Pons (tissue), 1 donor: ENCODE measurements at regions not wholly inside any gene's neighbourhood (a gene's known extent, or its start where the extent isn't known, plus 50 kb on each side); places are given as distances from the start of the nearest gene placed in this dataset.

Experiments
- DNase-seq: peaks from one replicate; pipeline ENCODE4 v3.0.0-alpha.2; 2016; ENCODE audit warnings: low spot score

DNA sequence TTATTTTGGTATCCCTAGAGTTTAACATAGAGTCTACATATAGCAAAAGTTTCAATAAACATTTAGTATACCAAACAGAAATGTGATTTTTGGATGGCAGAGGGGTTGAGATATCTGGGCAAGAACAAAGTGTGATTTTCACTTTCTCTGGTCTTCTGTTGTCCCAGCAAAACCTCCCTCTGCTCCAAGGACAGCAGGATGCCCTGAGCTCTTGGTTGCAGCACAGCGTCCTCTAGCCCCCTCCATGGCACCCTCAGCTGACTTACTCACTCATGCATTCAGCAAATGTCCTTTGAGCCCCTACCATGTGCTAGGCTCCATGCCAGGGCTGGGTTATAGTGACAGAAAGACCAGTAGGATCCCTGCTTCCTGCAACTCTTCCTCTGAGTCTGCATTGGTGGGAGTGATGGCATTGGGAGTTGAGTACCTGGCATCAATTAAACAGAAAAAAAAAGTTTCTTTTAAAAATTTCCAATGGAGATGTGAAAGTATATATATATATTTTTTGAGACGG is 104.8 kb upstream of the UBL3 start:
- no peak for DNase-seq

DNA sequence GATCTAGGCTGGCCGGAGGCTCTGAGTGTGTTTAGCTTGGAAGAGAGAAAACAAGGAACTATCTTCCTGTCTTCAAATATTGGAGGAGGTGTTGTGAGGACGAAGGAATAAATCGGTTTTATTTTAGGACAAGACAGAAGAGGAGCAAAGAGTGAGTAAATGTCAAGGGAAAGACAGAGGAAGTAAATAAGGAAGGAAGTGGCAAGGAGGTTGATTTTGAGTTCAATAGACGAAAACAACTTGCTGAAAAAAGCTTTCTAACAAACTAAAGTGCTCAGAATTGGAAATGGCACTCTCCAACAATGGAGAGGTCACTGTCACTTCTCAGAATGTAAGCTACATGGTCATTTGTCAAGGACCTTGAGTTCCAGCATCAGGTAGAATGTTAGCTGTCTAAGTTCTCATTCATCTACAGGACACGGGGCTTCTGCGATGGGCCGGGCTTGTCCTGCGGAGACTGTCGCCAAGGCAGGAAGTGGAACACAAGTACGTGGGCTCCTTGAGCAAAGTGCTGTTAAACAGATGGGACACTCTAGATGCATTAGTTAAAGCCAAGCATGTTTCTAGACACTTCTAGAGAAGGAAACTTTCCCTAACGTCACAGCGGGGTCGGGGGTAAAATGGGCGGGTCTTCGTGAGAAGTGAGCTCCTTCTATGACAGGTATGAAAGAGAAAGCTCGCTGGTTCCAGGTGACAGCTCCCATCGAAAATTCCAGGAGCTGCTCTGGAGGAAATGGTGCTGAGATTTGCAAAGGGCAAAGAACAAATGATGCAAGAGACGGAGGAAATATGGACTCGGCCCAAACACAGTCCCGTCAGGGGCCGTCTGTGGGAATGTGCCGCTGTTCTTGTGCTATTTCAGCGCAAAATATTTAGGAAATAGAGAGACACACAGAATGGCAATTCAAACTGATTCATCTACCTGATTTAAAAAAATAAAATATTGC is 103.9 kb upstream of the UBL3 start:
- no peak for DNase-seq

DNA sequence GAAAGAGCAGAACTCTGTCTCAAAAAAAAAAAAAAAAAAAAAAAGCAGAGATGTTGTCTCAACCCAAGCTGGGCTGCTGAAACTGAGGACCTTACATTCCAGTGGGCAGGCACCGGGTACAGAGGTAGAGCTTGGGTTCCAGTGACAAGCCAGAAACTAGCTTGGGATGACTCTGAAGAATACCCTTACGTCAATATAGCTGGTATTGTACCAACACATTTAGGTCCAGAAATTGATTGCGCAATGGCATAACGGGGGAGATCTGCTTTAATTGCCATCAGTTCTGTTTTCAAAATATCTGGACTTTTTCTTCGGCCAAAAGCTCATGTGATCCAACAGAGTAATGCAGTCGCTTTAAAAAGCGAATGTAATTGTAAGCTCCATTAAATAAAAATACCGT is 103.1 kb upstream of the UBL3 start:
- no peak for DNase-seq

- no peak for DNase-seq
These were observed 101.8 kb upstream of the UBL3 start for GRCh38 chr13:29952245-29952644.

DNA sequence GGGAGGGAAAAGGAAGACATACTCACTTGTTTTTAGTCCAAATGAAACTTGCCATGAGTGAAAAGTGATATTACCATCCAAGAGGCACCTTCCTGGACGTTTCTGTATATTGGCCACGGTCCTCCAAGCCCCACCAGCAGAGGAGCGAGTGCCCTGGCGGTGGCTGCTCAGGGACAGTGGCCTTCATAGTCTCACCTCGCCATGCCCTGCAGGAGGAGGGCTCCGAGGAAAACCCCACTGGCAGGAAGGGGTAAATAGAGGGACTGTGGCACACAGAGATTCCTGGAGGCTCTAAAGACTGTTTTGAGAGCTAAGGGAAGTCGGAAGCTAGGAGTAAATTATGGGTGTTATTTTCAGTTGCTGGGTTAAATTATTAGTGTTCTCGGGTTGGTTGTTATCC is 98.4 kb upstream of the UBL3 start:
- no peak for DNase-seq

GRCh38 chr13:29948244-29948643 is 97.8 kb upstream of the UBL3 start:
- DNase-seq, result no peak

- DNase-seq, result no peak
These were observed 97.4 kb upstream of the UBL3 start for GRCh38 chr13:29947839-29948238.

GRCh38 chr13:29946093-29946492 is 95.7 kb upstream of the UBL3 start:
- DNase-seq, result peak; percentile 50

- no peak for DNase-seq
These were observed 93.3 kb upstream of the UBL3 start for GRCh38 chr13:29943686-29944085.

GRCh38 chr13:29943273-29943672 is 92.9 kb upstream of the UBL3 start:
- DNase-seq, result no peak

DNA sequence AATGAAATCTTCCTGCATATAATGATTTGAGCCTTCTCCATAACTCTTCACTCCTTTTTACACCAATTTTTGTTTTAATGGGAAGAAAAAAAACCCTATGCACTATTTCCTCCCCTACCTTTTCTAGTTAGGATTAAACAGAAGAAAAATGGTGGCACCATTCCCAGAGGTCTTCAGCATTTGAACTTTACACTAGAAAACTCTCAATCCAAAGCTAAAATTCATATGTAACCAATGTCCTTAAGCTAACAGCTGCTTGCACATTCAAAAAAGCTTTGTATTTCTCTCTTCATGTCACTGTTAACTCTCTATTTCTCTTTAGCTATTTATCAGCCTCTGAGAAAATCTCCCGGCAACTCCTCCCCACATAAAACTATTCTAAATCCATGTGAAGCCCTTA is 90.3 kb upstream of the UBL3 start:
- DNase-seq, result no peak

GRCh38 chr13:29939158-29939557 is 88.7 kb upstream of the UBL3 start:
- no peak for DNase-seq

GRCh38 chr13:29937841-29938240 is 87.4 kb upstream of the UBL3 start:
- no peak for DNase-seq

DNA sequence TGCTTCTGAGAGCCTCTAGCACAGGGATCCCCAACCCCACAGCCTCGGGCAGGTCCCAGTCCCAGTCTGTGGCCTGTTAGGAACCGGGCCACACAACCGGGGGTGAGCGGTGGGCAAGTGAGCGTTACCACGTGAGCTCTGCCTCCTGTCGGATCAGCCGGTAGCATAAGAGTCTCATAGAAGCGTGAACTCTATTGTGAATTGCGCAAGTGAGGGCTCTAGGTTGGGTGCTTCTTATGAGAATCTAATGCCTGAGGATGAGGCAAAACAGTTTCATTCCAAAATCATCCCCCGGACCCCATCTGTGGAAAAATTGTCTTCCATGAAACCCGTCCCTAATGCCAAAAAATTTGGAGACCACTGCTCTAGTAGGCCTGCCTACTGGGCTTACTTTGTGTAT is 87.0 kb upstream of the UBL3 start:
- no peak for DNase-seq

DNA sequence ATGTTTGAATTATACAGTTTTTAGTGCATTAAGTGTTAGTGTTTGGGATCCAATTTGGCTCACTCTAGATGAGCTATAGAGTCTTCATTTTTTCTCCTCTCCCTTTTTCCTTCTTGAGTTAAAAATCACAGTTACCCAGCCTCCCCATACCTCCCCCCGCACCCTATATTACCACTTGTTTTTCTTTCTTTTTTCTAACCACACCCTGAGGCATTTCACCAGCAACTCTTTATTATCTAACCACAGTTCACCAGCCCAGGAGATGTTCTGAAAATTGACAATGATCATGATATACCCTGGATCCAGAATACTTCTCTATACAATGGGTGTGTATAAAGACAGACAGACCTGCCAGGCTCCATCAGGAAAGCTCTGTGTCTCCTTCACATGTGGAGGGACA is 86.5 kb upstream of the UBL3 start:
- no peak for DNase-seq

- DNase-seq, result no peak
These were observed 85.8 kb upstream of the UBL3 start for GRCh38 chr13:29936051-29936813.

DNA sequence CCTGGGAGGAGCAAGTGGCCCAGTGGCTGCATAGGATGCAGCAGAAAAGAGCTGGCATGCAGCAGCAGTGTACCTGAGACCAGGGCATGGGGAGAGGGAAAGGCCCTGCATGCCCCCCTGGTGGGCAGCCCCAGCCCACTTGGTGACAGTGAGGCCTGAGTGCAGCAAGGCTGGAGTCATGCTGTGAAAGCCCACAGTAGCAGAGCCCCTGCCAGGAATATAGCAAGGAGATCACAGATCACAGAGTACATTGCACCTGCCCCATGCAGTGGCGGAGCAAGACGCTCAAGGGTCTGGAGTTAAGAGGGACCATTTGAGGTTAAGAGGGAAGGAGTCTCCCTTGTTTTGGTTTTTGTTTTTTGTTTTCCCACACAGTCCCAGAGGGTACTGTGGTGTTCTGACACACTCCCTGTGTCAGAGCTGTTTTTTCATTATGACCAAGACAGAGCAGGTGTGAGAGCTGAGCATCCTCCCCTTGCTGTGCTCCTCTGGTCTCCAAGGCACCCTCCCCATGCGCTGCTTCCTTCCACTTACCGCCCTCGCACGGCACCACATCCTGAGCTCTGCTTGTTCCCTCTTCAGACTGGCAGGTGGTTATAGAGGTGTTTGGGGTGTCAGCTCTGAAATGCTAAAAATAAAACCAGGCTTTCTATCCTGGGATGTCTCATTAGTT is 85.0 kb upstream of the UBL3 start:
- peak; percentile 36 for DNase-seq

DNA sequence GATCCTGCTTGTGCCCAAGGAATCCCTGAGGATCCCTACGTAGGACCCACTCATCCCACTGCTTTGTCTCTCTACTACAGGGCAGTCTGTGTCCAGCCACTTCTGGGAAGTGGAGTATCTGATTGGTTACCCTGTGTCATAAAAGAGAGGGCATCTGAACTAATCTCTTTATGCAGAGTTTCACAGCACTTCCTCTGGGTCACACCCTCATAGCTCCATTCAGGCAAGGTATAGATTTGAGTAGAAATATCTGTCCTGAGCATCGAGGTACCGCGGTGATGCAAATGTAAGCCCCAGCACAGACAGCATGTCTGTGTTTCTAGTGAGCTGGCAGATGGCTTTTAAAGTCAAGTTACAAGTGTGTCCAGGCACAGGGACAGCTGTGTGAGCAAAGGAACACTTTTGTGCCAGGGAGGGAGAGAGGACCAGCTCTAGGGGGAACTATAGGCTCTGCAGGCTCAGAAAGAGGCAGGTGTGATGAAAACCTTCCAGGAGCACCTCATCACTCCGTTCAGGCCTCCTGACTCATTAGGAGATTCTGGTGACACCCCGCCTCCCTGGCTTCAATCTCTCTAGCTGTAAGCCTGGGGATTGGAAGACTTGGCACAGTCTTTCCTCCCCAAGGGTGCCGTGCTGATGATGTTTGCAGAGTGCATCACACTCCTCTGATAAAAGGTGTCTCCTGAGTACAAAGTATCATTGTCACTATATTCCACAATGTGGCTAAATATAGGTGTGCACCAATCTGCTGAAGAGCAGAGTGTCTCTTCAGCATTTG is 84.3 kb upstream of the UBL3 start:
- no peak for DNase-seq

- no peak for DNase-seq
These were observed 83.0 kb upstream of the UBL3 start for GRCh38 chr13:29933401-29933800.

- DNase-seq, result no peak
These were observed 81.3 kb upstream of the UBL3 start for GRCh38 chr13:29931696-29932095.

GRCh38 chr13:29929062-29929847 is 78.8 kb upstream of the UBL3 start:
- DNase-seq, result no peak
